C4-2B (cell line): ENCODE measurements at regions not wholly inside any gene's neighbourhood (a gene's known extent, or its start where the extent isn't known, plus 50 kb on each side); places are given as distances from the start of the nearest gene placed in this dataset.

ENCODE experiments used
- CTCF ChIP-seq: fragments of 450-650 bp; conservative IDR thresholded peaks from 2 replicates; pipeline ENCODE4 v1.5.1; 2017; ENCODE audit warnings: mild to moderate bottlenecking
- ZFX ChIP-seq: fragments of 450-650 bp; IDR thresholded peaks from 2 replicates; pipeline ENCODE4 v1.6.1; 2017

- TF ChIP-seq CTCF (peak; percentile 33), ZFX (no peak)
Observed at GRCh38 chr12:74647256-74647655, 109.6 kb downstream of the ATXN7L3B start.
